Memory B cell (primary cell): ENCODE measurements at regions not wholly inside any gene's neighbourhood (a gene's known extent, or its start where the extent isn't known, plus 50 kb on each side); places are given as distances from the start of the nearest gene placed in this dataset.

Experiments used
- ATAC-seq: fragments of 150-1000 bp; cut with Tn5 transposase; 2 replicates; pipeline ENCODE4 v1.10.0; 2021; ENCODE audit warnings: low read depth, mild to moderate bottlenecking, moderate library complexity
- DNase-seq, 2 donors: peaks; one replicate each; pipeline ENCODE4 v3.0.0; 2022; ENCODE audit warnings: low spot score in 2 of 2
- H3K27ac Mint-ChIP-seq: one replicate; pipeline ENCODE4 v1.8.0; 2022; ENCODE audit warnings: mild to moderate bottlenecking, moderate library complexity, mixed read lengths
- H3K27me3 Mint-ChIP-seq: one replicate; pipeline ENCODE4 v1.8.0; 2022; ENCODE audit warnings: mixed read lengths
- H3K36me3 Mint-ChIP-seq: one replicate; pipeline ENCODE4 v1.8.0; 2022; ENCODE audit warnings: mild to moderate bottlenecking, mixed read lengths
- H3K4me1 Mint-ChIP-seq: one replicate; pipeline ENCODE4 v1.8.0; 2022; ENCODE audit warnings: mixed read lengths
- H3K4me3 Mint-ChIP-seq: one replicate; pipeline ENCODE4 v1.8.0; 2022; ENCODE audit warnings: mild to moderate bottlenecking, moderate library complexity, mixed read lengths
- H3K9me3 Mint-ChIP-seq: one replicate; pipeline ENCODE4 v1.8.0; 2022; ENCODE audit warnings: mixed read lengths

GRCh38 chr14:100638211-100638855 is 51.1 kb upstream of the BEGAIN start:
- ATAC-seq, result no peak
- no peak overlapping the region for H3K4me3 Mint-ChIP-seq

GRCh38 chr14:100639280-100639679 is 52.1 kb upstream of the BEGAIN start:
- Mint-ChIP-seq H3K36me3 (no peaks in the 10 kb centered on the region), H3K27me3 (peaks cover 6% of the 10 kb centered on the region), H3K4me3 (no peak overlapping the region), H3K4me1 (peaks cover 18% of the 10 kb centered on the region), H3K27ac (peak overlapping the region; percentile 2), H3K9me3 (no peaks in the 10 kb centered on the region)
- ATAC-seq, result no peak
- DNase-seq, result no peak

More at GRCh38 chr14:100638211-100638855, 51.1 kb upstream of the BEGAIN start:
- H3K36me3 Mint-ChIP-seq, result no peaks in the 10 kb centered on the region
- peaks cover 6% of the 10 kb centered on the region for H3K27me3 Mint-ChIP-seq
- DNase-seq, result no peak
- H3K9me3 Mint-ChIP-seq, result no peaks in the 10 kb centered on the region
- H3K27ac Mint-ChIP-seq, result no peak overlapping the region
- H3K4me1 Mint-ChIP-seq, result peaks cover 18% of the 10 kb centered on the region

GRCh38 chr14:100640471-100641273 is 53.5 kb upstream of the BEGAIN start:
- H3K36me3 Mint-ChIP-seq, result no peaks in the 10 kb centered on the region
- H3K4me3 Mint-ChIP-seq, result peak overlapping the region; percentile 16
- H3K27ac Mint-ChIP-seq, result peak overlapping the region; percentile 28
- H3K4me1 Mint-ChIP-seq, result peaks cover 28% of the 10 kb centered on the region
- H3K27me3 Mint-ChIP-seq, result peaks cover 6% of the 10 kb centered on the region
- ATAC-seq (peak; percentile 98), DNase-seq (peak; percentile 34 to 37)
- H3K9me3 Mint-ChIP-seq, result no peaks in the 10 kb centered on the region

- H3K27ac Mint-ChIP-seq, result no peak overlapping the region
- H3K4me3 Mint-ChIP-seq, result no peak overlapping the region
- no peak for DNase-seq
- no peaks in the 10 kb centered on the region for H3K36me3 Mint-ChIP-seq
- peaks cover 29% of the 10 kb centered on the region for H3K4me1 Mint-ChIP-seq
- peaks cover 2% of the 10 kb centered on the region for H3K9me3 Mint-ChIP-seq
- ATAC-seq, result no peak
- H3K27me3 Mint-ChIP-seq, result peaks cover 8% of the 10 kb centered on the region
These were observed 54.1 kb upstream of the BEGAIN start for GRCh38 chr14:100641274-100641860.

- Mint-ChIP-seq H3K27me3 (peaks cover 8% of the 10 kb centered on the region), H3K4me3 (no peak overlapping the region), H3K4me1 (peaks cover 29% of the 10 kb centered on the region), H3K36me3 (no peaks in the 10 kb centered on the region), H3K27ac (no peak overlapping the region), H3K9me3 (peaks cover 2% of the 10 kb centered on the region)
- ATAC-seq, result no peak
- DNase-seq, result no peak
These were observed 56.2 kb upstream of the BEGAIN start for GRCh38 chr14:100643426-100643825.

- Mint-ChIP-seq H3K27me3 (peaks cover 4% of the 10 kb centered on the region), H3K36me3 (no peaks in the 10 kb centered on the region), H3K9me3 (peaks cover 2% of the 10 kb centered on the region), H3K27ac (no peak overlapping the region), H3K4me3 (no peak overlapping the region), H3K4me1 (peaks cover 23% of the 10 kb centered on the region)
- no peak for DNase-seq
- no peak for ATAC-seq
These were observed 57.2 kb upstream of the BEGAIN start for GRCh38 chr14:100644383-100644782.

- no peak overlapping the region for H3K4me3 Mint-ChIP-seq
- H3K27me3 Mint-ChIP-seq, result peaks cover 4% of the 10 kb centered on the region
- H3K4me1 Mint-ChIP-seq, result peaks cover 21% of the 10 kb centered on the region
- ATAC-seq (no peak), DNase-seq (no peak)
- no peak overlapping the region for H3K27ac Mint-ChIP-seq
- peaks cover 2% of the 10 kb centered on the region for H3K9me3 Mint-ChIP-seq
- H3K36me3 Mint-ChIP-seq, result no peaks in the 10 kb centered on the region
These were observed 57.6 kb upstream of the BEGAIN start for GRCh38 chr14:100644784-100645183.

GRCh38 chr14:100645196-100645981 is 58.2 kb upstream of the BEGAIN start:
- peaks cover 2% of the 10 kb centered on the region for H3K9me3 Mint-ChIP-seq
- H3K4me1 Mint-ChIP-seq, result peaks cover 15% of the 10 kb centered on the region
- no peaks in the 10 kb centered on the region for H3K36me3 Mint-ChIP-seq
- no peak overlapping the region for H3K27ac Mint-ChIP-seq
- DNase-seq (peak; percentile 61 to 69), ATAC-seq (peak; percentile 85)
- peaks cover 4% of the 10 kb centered on the region for H3K27me3 Mint-ChIP-seq
- H3K4me3 Mint-ChIP-seq, result no peak overlapping the region

GRCh38 chr14:100645982-100646314 is 58.7 kb upstream of the BEGAIN start:
- no peaks in the 10 kb centered on the region for H3K36me3 Mint-ChIP-seq
- peaks cover 4% of the 10 kb centered on the region for H3K27me3 Mint-ChIP-seq
- no peak overlapping the region for H3K27ac Mint-ChIP-seq
- no peak for ATAC-seq
- H3K9me3 Mint-ChIP-seq, result peaks cover 2% of the 10 kb centered on the region
- H3K4me1 Mint-ChIP-seq, result peaks cover 11% of the 10 kb centered on the region
- DNase-seq, result no peak
- H3K4me3 Mint-ChIP-seq, result no peak overlapping the region

GRCh38 chr14:100648474-100649172 is 61.4 kb upstream of the BEGAIN start:
- Mint-ChIP-seq H3K27me3 (peaks cover 8% of the 10 kb centered on the region), H3K4me3 (no peak overlapping the region), H3K27ac (no peak overlapping the region), H3K4me1 (peaks cover 12% of the 10 kb centered on the region), H3K9me3 (peaks cover 2% of the 10 kb centered on the region), H3K36me3 (no peaks in the 10 kb centered on the region)
- ATAC-seq (no peak), DNase-seq (no peak)

- Mint-ChIP-seq H3K4me3 (no peak overlapping the region), H3K27ac (no peak overlapping the region), H3K9me3 (peaks cover 2% of the 10 kb centered on the region), H3K27me3 (peaks cover 8% of the 10 kb centered on the region), H3K4me1 (peaks cover 17% of the 10 kb centered on the region), H3K36me3 (no peaks in the 10 kb centered on the region)
- no peak for DNase-seq
- no peak for ATAC-seq
These were observed 61.9 kb upstream of the BEGAIN start for GRCh38 chr14:100649173-100649519.

GRCh38 chr14:100651999-100652508 is 64.8 kb upstream of the BEGAIN start:
- Mint-ChIP-seq H3K4me3 (no peak overlapping the region), H3K9me3 (no peaks in the 10 kb centered on the region), H3K36me3 (no peaks in the 10 kb centered on the region), H3K27ac (no peak overlapping the region), H3K27me3 (peaks cover 8% of the 10 kb centered on the region), H3K4me1 (peaks cover 11% of the 10 kb centered on the region)
- DNase-seq (no peak), ATAC-seq (no peak)

GRCh38 chr14:100652744-100653143 is 65.5 kb upstream of the BEGAIN start:
- peaks cover 6% of the 10 kb centered on the region for H3K27me3 Mint-ChIP-seq
- no peaks in the 10 kb centered on the region for H3K9me3 Mint-ChIP-seq
- DNase-seq (no peak), ATAC-seq (no peak)
- H3K4me3 Mint-ChIP-seq, result no peak overlapping the region
- H3K36me3 Mint-ChIP-seq, result no peaks in the 10 kb centered on the region
- H3K4me1 Mint-ChIP-seq, result peaks cover 13% of the 10 kb centered on the region
- H3K27ac Mint-ChIP-seq, result no peak overlapping the region
